Activated CD4-positive, alpha-beta T cell treated with anti-CD3 and anti-CD28 coated beads, Interleukin-2, Interleukin-4, amounts not matched to agents 100 ng/mL and 50 ng/mL, durations not matched to agents 16 hours and 8 hours (primary cell): ENCODE measurements at regions not wholly inside any gene's neighbourhood (a gene's known extent, or its start where the extent isn't known, plus 50 kb on each side); places are given as distances from the start of the nearest gene placed in this dataset.

ENCODE experiments used
- DNase-seq: peaks from one replicate; pipeline ENCODE4 v3.0.0-alpha.2; 2020; ENCODE audit warnings: low spot score

DNA sequence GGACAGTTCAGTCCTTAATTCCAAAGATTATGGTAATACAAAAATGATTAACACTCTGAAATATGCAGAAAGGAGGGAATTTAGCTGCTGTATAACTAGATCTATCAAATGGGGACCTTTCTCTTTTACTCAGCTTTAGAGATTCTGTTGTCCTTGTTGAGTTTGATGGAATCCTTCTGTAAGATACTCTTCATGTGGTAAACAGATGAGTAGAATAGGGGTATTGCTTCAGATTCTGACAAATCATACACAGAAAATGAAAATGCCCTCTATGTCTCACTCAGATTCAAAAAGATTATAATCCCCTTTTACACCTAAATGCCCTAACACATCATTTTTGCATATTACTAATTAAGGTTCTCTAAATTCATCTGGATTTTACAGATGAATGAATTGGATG is 50.7 kb downstream of the ARHGAP35 start:
- DNase-seq = no peak

DNA sequence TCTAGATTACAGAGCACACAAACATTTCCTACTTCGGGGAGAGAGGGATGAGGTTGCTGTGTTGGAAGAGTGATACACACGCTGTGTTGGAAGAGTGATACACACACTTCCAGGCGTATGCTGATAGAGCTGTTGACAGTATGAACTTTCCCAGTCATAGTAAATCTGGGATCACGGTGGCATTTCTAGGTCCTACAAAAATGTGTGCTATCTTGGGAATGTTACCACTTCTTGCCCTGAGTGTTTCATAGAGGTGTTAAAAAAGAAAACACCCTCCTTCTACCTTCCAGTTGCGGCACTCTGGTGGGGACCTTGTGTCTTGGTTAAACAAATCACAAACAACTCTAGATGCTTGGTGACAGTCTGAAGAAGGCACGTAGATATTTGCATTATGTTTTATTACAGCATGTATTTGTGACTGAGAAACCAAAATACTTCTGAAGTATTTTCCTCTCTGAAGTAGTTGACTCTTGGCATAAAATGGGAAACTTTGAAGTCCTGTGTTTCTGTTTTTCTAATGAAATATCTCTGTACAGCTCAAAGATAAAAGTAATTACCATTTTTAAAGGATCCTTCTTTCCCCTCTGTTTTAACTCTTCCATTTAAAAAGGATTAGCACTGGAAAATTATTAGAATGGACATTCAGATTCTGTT is 52.5 kb downstream of the ARHGAP35 start:
- DNase-seq = no peak

DNA sequence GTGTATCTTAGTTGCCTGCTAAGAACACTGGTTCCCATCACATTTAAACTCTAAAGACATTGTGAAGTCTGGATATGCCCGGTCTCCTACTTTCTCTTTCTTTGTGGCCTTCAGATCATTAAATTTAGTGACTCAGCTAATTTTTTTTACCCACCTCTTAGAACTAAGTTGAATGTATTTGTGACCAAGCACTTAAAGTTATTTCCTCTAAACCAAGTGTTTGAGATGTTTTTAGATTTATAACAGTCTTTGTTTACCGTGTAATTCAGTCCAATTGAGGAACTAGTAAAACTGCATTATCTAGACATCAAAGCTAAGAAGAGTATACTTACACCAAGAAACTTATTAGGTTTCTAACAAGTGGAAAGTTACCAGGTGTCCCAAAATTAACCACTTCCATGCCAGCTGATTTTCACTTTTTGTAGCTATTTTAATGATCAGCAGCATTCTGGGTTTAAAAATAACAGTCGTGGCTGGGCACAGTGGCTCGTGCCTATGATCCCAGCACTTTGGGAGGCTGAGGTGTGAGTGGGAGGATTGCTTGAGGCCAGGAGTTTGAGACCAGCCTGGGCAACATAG is 53.1 kb downstream of the ARHGAP35 start:
- no peak for DNase-seq

DNA sequence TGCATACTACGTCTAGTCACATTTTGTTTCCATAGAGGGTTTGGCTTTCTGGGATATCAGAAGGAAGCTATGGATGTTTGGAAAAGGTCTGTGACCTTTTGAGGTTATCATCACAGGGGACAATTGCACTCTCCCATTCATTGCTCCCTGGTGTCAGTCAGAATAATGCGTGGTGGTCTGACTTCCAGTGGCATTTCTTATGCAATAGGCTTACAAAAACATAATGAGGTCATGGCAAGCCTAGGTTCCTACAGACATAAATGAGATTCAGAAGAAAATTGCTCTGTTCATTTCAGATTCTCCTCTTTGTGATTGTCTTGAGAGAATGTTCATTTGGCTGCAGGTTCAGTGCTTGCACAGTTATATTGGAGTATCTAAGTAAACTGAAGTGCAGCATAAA is 54.6 kb downstream of the ARHGAP35 start:
- no peak for DNase-seq

DNA sequence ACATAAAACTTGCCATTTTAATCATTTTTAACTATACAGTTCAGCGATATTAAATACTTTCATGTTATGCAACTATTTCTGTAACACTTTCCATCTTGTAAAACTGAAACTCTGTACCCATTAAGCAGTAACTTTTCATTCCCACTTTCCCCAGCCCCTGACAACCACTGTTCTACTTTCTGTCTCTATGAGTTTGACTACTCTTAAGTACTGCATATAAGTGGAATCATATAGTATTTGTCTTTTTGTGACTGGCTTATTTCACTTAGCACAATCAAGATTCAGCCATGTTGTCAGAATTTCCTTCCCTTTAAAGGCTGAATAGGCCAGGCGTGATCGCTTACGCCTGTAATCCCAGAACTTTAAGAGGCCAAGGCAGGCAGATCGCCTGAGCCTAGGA is 56.2 kb downstream of the ARHGAP35 start:
- peak; percentile 50 for DNase-seq

DNA sequence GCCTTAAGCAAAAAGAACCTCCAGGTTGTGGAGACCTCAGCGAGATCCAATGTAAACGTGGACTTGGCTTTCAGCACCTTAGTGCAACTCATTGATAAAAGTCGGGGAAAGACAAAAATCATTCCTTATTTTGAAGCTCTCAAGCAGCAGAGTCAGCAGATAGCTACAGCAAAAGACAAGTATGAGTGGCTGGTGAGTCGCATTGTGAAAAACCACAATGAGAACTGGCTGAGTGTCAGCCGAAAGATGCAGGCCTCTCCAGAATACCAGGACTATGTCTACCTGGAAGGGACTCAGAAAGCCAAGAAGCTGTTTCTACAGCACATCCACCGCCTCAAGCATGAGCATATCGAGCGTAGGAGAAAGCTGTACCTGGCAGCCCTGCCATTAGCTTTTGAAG is 58.5 kb downstream of the ARHGAP35 start:
- peak; percentile 33 for DNase-seq

DNA sequence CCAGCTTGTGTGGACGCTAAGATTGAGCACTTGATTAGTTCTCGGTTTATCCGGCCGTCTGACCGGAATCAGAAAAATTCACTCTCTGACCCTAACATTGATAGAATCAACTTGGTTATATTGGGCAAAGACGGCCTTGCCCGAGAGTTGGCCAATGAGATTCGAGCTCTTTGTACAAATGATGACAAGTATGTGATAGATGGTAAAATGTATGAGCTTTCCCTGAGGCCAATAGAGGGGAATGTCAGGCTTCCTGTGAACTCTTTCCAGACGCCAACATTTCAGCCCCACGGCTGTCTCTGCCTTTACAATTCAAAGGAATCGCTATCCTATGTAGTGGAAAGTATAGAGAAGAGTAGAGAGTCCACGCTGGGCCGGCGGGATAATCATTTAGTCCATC is 59.6 kb downstream of the ARHGAP35 start:
- no peak for DNase-seq

DNA sequence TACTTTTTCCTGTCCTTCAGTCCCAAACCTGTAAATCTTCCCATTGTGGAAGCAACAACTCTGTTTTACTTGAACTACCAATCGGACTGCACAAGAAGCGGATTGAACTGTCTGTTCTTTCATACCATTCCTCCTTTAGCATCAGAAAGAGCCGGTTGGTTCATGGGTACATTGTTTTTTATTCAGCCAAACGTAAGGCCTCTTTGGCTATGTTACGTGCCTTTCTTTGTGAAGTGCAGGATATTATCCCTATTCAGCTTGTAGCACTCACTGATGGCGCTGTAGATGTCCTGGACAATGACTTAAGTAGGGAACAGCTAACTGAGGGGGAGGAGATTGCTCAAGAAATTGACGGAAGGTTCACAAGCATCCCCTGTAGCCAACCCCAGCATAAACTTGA is 60.3 kb downstream of the ARHGAP35 start:
- no peak for DNase-seq

DNA sequence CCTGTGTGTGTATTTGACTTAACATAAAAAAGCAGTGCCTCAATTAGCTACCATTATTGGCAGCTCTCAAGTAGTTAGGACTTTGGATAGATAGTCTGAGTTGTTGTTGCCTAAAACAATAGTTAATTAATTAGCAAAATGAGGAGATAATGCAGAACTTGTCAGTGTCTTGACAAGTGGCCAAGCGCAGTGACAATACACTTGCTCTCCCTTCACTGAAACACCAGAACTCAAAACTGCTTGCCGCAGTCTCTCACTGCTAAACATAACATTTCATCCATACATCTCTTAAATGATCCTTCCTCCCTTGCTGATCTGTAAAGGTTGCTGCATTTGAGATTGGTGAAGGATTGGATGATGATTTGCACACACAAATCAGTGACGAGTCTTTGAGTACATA is 61.7 kb downstream of the ARHGAP35 start:
- no peak for DNase-seq

DNA sequence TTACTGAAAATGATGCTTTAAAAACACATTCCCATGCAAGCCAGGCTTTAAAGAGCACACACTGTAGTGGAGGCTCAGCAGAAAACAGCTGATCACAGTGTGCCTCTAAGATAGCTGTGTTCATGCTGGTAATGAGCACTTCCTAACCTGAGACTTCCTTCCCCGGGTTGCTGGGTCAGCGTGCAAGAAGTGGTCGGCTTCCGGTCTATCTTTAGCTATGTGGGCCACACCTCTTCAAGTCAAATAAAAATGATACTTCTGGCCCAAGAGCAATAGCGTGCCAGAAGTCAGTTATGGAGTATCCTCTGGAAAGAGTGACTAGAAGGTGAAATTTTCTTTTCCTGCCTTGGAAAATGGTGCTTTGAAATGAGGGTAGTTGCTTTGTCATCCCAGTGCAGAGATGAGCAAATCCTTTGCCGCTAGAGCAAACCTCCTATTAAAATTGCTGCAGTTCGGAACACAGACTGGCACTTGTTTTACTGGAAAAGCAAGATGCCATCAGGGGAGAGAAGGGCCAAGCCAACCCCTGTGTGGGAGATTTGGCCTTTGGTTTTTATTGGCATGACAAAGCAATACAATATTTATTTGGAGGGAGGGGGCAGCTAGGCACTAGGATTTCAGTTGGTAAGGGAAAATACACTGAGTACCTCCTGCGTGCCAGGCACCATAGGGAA is 64.2 kb downstream of the ARHGAP35 start:
- DNase-seq = peak; percentile 52

DNA sequence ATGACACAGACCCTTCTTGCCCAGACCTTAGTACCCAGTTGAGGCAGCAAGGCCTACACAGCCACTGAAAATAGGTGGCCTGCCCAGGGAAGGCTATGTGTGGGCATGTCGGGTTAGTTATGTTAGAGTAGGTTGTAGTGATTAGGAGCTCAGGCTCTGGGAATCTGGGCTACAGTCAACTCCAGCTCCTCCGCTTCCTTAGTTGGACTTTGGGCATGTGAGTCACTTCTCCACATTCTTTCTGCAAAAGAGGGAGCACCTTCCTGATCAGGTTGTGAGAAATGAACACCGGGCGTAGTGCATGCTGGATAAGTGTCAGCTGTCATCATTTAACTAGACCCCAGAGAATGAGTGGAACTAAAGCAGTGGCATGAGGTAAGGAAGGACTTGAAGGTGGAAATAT is 64.8 kb downstream of the ARHGAP35 start:
- no peak for DNase-seq

DNA sequence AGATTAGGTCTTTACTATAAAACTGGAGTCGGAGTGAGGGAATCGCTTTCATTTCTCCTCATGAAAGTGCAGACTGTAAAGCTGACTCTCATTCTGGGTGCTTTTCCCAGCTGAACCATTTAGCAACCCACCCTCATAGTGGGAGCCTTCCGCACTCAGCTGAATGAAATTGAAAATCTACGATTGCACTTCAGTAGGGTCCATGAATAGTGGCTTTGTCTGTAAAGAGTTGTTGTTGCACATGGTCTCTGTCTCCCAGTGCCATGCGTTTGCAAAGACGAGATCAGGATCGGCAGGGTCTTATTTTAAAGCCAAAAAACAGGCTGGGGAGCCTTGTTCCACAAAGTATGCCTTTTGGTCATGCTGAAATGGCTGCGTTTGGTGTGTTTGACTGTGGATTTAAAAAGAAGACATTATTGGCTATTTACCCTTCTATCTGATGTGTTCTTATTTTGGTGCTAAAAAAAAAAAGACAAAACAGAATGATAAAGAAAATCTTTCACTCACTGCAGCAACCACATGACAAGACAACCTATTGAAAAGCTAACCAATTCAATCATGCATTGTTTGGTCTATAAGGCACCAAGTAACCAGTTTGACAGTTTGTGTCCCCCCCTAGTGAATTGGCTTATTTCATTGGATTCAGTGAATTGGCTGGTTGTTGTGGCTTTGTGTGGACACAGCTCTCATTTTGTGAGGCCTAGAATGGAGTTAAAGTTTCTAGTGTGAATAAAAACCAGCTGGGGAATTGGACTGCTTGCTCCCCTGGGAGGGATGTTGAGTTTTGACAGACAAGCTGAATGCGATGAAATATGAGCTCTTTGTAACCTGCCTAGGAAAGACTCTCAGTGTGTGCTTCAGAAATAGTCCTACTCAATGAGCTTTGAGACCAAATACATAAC is 65.6 kb downstream of the ARHGAP35 start:
- no peak for DNase-seq

DNA sequence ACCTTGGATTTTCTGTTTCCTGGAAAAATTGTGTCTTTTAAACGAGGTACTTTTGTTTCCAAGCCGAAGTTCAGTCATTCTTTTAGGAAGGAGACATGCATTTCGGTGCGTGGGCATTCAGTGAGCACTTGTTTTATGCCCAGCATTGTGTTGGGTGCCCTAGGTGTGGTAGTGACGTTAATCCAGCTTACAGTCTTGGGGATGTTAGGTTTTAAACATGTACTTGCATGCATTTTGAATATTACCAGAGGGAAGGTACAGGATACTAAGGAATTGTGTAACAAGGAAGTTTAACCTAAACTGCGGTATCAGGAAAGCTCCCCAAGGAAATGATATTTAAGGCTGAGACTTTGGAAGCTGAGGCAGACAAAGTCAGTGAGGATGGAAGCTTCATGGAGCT is 66.3 kb downstream of the ARHGAP35 start:
- no peak for DNase-seq

DNA sequence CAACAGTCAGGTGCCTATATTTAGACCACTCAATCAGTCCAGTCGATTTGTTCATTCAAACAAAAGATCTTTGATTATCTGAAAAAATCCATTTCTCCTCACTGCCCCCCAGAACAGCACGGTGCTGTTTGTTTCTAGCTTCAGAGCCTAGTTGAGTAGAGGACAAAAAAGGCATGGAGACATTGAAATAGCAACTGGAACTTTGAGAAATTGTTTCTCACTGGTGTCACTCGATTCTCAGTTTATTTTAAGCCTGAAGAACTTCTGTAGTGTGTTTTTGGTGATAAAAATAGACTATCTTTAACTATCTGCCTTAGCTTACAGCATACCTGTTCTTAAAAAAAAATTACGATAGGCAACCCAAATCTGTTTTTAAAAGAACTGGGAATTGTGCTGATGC is 67.1 kb downstream of the ARHGAP35 start:
- no peak for DNase-seq

DNA sequence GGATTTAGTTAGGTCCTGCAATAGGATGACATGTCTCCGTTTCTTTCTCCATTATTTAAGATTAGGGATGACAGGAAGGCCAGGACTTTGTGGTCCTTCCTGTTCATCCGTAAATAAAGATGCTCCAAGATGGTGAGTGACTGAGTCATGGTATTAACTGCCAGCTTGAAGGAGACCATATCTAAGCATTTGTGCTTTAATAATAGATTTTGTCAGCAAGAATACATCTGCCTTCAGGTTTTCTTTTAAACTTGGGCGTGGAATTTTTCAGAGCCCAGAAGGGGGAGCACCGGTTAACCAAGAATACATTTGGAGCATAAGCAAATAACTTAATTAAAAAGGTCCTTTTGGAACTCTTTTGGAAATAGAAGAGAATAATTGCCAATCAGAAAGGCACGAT is 68.2 kb downstream of the ARHGAP35 start:
- no peak for DNase-seq

DNA sequence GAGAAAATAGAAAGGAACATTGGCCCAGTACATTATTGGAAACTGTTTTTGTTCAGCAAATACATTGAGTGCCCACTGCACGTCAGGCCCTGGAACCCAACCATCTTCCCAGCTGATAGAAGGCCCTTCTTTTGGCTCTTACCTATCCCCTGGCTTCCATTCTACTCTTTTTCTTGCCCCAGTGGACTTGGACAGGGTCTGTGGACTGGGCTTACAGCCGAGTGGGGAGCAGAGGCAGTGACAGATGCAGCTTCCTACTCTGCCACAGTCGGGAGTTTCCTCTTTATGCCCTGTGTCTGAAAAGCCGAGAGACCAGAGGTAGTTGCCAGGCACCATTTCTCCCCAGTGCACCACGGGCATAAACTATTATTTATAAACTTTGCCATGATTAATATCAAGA is 70.4 kb downstream of the ARHGAP35 start:
- DNase-seq = no peak

DNA sequence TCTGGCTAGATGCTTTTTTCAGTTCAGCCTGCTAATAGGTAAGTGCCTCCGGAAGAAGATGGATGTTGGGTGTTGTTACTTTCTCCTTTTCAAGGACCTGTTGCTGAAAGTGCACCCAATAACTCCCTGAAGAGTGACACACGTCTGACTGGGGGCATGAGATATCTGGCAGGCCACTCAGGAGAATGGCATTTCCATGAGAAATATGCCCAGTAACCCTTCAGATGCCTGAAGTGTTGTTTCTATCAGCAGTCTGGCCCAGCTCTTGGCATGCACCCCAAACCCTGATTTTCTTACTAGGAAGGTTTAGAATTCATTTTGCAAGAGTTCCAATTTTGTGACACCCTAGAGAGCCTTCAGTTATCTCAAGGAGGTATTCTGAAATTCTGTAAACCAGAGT is 71.5 kb downstream of the ARHGAP35 start:
- no peak for DNase-seq

DNA sequence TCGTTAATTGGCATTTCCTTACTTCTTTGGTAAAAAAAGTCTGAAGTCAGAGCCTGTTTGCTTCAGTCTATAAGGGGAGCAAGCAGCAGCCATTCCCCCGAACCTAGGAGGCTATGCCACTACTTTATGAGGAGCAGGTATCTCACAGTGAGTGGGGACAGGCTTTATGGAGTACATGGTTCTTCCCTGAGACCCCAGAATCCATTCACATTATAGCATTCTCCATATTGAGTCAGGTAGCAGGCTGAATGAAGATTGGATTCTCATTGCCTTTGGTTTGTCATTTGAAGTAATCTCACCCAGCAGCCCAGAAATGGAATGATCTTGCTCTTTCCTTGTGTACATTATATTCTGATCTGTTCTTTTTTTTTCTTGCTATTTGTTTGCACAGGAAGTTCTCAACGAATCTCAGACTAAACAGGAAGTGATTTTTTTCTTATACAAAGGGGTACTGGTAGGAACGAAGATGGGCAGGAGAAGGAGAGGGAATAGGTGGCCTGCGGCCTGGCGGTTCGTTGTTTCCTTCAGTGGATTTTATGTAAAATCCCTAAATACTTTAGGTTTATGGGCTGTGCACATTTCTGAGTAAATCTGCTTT is 74.4 kb downstream of the ARHGAP35 start:
- DNase-seq = no peak

DNA sequence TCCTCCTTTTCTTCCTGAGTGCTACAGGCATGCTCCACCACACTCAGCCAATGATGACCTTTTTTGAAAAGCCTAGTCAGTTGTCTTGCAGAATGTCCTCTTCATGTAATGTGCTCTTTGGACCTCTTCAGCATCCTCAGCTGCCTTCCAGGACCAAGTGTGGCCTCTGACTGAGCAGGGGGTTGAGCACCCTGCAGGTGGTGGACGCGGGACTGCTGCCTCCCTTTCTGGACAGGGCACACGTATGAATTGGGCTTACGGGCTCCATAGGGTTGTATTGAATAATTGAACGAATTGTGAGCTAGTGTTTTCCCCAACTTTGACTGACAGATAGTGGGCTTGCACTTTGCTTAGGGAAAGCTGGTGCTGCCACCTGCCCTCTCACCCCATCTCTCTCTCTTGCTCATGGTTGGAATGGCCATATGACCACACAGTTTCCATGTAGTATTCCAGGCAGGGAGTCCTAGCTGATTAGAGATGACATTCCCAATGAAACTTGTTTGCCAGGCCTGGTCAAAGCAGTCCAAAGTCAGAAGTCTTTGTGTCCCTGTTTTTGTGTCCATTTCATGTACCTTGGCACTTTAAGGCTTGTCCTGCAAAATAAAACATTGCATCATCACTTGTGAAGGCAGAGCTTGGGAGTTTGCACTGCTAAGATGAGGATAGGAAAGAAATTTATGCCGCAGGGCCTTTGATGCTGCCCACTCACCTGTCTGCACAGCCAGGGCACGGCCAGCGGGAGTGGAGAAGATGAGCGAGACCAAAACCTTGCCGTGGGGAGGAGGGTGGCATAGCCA is 76.3 kb upstream of the NPAS1 start:
- DNase-seq = no peak

DNA sequence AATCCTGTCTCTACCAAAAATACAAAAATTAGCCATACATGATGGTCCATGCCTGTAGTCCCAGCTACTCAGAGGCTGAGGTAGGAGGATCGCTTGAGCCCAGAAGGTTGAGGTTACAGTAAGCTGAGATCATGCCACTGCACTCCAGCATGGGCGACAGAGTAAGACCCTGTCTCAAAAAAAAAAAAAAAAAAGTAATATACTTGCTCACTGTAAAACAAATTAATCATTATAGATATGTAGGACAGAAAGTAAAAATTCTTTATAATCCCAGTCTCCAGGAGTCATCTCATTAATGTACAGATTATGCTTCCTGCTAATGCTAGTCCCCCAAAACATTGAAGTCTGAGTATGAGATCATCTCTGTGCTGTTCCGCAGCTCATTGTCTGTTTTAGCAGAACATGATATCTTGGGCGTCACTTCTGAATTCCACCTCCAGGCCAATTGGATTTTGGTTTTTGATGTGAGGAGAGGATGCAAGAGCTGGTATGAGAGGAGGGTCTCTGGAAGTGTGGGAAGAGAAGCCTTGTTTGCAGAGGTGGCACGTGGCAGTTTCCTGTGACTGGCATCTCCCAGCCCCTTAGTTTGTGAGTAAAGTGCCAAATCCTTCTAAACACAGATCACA is 75.4 kb upstream of the NPAS1 start:
- DNase-seq = no peak
